Lower leg skin (tissue), 4 donors: ENCODE measurements at regions not wholly inside any gene's neighbourhood (a gene's known extent, or its start where the extent isn't known, plus 50 kb on each side); places are given as distances from the start of the nearest gene placed in this dataset.

ENCODE experiments used
- DNase-seq, 2 donors: peaks; one replicate each; pipeline ENCODE4 v3.0.0-alpha.2; 2019; ENCODE audit warnings: low spot score in 2 of 2
- H3K4me3 ChIP-seq: fragments of 200-600 bp; sonication (generic); 2 replicates; pipeline ENCODE4 v1.5.1; 2017; ENCODE audit warnings: mild to moderate bottlenecking, low read depth; ENCODE audit not compliant: poor library complexity, severe bottlenecking
- CTCF ChIP-seq, 3 donors: fragments of 450-650 bp; IDR thresholded peaks; one replicate each; pipeline ENCODE4 v1.5.1; 2016; ENCODE audit warnings: antibody characterized with exemption in 3 of 3, mild to moderate bottlenecking in 3 of 3, moderate library complexity in 2 of 3
- POLR2A ChIP-seq, 2 donors: fragments of 450-650 bp; IDR thresholded peaks; one replicate each; pipeline ENCODE4 v1.6.1; 2016 to 2017; ENCODE audit warnings: antibody characterized with exemption in 2 of 2, mild to moderate bottlenecking in 1 of 2, moderate library complexity in 1 of 2
- WGBS, 2 donors: methylation state at CpG; one replicate each; pipeline ENCODE4 v1.1.5; 2018; 5-methylcytosine and 5-hydroxymethylcytosine counted together
- intact Hi-C: fragments of 100-400 bp; cut with DNase I; formaldehyde crosslinking; loops from one replicate; pipeline ENCODE4 v1.15.0; 2023; ENCODE audit warnings: low total_unique reads

- intact Hi-C loops: no loop called here
- H3K4me3 ChIP-seq: no peak overlapping the region
- no peak for DNase-seq
- WGBS, 2 donors: 42 to 53% methylated on average over 1 of the region's 1 CpG
- TF ChIP-seq CTCF (IDR thresholded peaks at IDR 0.05): no peak
- no peak for TF ChIP-seq POLR2A (IDR thresholded peaks at IDR 0.05)
Observed at GRCh38 chr13:63370101-63370500, 1954.5 kb upstream of the PCDH20 start.

GRCh38 chr13:63367522-63368198 is 1952.0 kb upstream of the PCDH20 start:
- H3K4me3 ChIP-seq: no peak overlapping the region
- 42 to 68% methylated on average over 2 to 3 of the region's 3 CpGs for WGBS, 2 donors
- intact Hi-C loops: no loop called here
- TF ChIP-seq POLR2A (IDR thresholded peaks at IDR 0.05) (no peak), CTCF (IDR thresholded peaks at IDR 0.05) (no peak)
- DNase-seq: no peak

- intact Hi-C loops: no loop called here
- H3K4me3 ChIP-seq: no peak overlapping the region
- TF ChIP-seq CTCF (IDR thresholded peaks at IDR 0.05): no peak
- TF ChIP-seq POLR2A (IDR thresholded peaks at IDR 0.05): no peak
- DNase-seq: no peak
Observed at GRCh38 chr13:63364159-63364558, 1948.5 kb upstream of the PCDH20 start.

- WGBS, 2 donors: 68 to 81% methylated on average over 2 of the region's 2 CpGs
- intact Hi-C loops: no loop called here
- TF ChIP-seq POLR2A (IDR thresholded peaks at IDR 0.05) (no peak), CTCF (IDR thresholded peaks at IDR 0.05) (no peak)
- DNase-seq: no peak
- H3K4me3 ChIP-seq: no peak overlapping the region
Observed at GRCh38 chr13:63351533-63351932, 1935.9 kb upstream of the PCDH20 start.

GRCh38 chr13:63351081-63351480 is 1935.4 kb upstream of the PCDH20 start:
- no peak overlapping the region for H3K4me3 ChIP-seq
- 46 to 56% methylated on average over 2 of the region's 2 CpGs for WGBS, 2 donors
- intact Hi-C loops: no loop called here
- DNase-seq: no peak
- no peak for TF ChIP-seq POLR2A (IDR thresholded peaks at IDR 0.05)
- no peak for TF ChIP-seq CTCF (IDR thresholded peaks at IDR 0.05)

GRCh38 chr13:63345835-63346234 is 1930.2 kb upstream of the PCDH20 start:
- intact Hi-C loops: no loop called here
- no peak for TF ChIP-seq POLR2A (IDR thresholded peaks at IDR 0.05)
- TF ChIP-seq CTCF (IDR thresholded peaks at IDR 0.05): no peak
- DNase-seq: no peak
- no peak overlapping the region for H3K4me3 ChIP-seq
